Tibial nerve (tissue), 3 donors: ENCODE measurements at regions not wholly inside any gene's neighbourhood (a gene's known extent, or its start where the extent isn't known, plus 50 kb on each side); places are given as distances from the start of the nearest gene placed in this dataset.

Source experiments
- EP300 ChIP-seq, 2 donors: sonication (generic); formaldehyde crosslinking; IDR thresholded peaks; one replicate each; pipeline ENCODE4 v1.6.1; 2017; ENCODE audit warnings: antibody characterized with exemption in 2 of 2, mild to moderate bottlenecking in 1 of 2
- POLR2A ChIP-seq, 2 donors: fragments of 450-650 bp; IDR thresholded peaks; one replicate each; pipeline ENCODE4 v1.6.1; 2017; ENCODE audit warnings: antibody characterized with exemption in 2 of 2, mild to moderate bottlenecking in 2 of 2, moderate library complexity in 2 of 2

DNA sequence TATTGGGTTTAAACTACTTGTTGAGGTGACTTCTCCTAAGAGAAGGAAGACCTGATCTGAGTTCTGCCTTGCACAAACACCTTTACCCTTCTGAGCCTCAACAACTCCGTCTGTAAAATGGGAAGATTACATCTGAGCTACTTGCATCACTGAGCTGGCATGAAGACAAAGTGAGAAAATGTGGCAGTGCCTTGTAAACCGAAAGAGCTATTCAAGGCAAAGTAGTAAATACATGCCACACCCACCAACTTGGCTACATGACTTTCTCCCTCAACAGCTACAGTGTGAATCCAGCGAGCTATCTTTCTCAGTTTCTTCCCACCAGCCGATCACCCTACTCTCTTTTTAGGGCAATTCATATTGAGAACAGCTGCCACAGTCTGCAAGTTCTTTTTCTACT lies 148.3 kb downstream of the FOXB1 start:
- no peak for TF ChIP-seq POLR2A (IDR thresholded peaks at IDR 0.05)
- TF ChIP-seq EP300 (IDR thresholded peaks at IDR 0.05) = no peak
